HT1080 (cell line): ENCODE measurements at regions not wholly inside any gene's neighbourhood (a gene's known extent, or its start where the extent isn't known, plus 50 kb on each side); places are given as distances from the start of the nearest gene placed in this dataset.
A peak's percentile ranks its signal among the peaks of the same experiment; 100 is the strongest.
"Not testable (repeated sequence)": the region's sequence is repeated elsewhere in the genome, so short reads cannot be mapped to it uniquely, and the experiment has no call there.

Experiments
- DNase-seq: peaks from one replicate; pipeline ENCODE4 v3.0.0-alpha.2; 2015; ENCODE audit warnings: low read depth

GRCh38 chr13:64480672-64481071 lies 2749.5 kb downstream of the PCDH9 start:
- no peak for DNase-seq

- DNase-seq: no peak
These were observed 2749.9 kb downstream of the PCDH9 start for GRCh38 chr13:64480211-64480610.

- DNase-seq: no peak
These were observed 2753.0 kb downstream of the PCDH9 start for GRCh38 chr13:64477146-64477545.

- DNase-seq: not testable (repeated sequence)
These were observed 2754.0 kb downstream of the PCDH9 start for GRCh38 chr13:64476041-64476568.

- peak; percentile 52 for DNase-seq
These were observed 2758.2 kb downstream of the PCDH9 start for GRCh38 chr13:64471916-64472315.

GRCh38 chr13:64470751-64471150 lies 2759.4 kb downstream of the PCDH9 start:
- no peak for DNase-seq

- DNase-seq: no peak
These were observed 2770.4 kb downstream of the PCDH9 start for GRCh38 chr13:64459778-64460177.

- no peak for DNase-seq
These were observed 2772.2 kb downstream of the PCDH9 start for GRCh38 chr13:64457976-64458375.

- DNase-seq: no peak
These were observed 2775.0 kb downstream of the PCDH9 start for GRCh38 chr13:64455124-64455523.

- DNase-seq: peak; percentile 4
These were observed 2776.3 kb downstream of the PCDH9 start for GRCh38 chr13:64453831-64454230.

- DNase-seq: no peak
These were observed 2783.8 kb downstream of the PCDH9 start for GRCh38 chr13:64446372-64446771.

- DNase-seq: no peak
These were observed 2788.4 kb downstream of the PCDH9 start for GRCh38 chr13:64441740-64442139.

- no peak for DNase-seq
These were observed 2792.1 kb downstream of the PCDH9 start for GRCh38 chr13:64438084-64438483.

- DNase-seq: no peak
These were observed 2800.4 kb downstream of the PCDH9 start for GRCh38 chr13:64429691-64430090.

GRCh38 chr13:64428196-64428595 lies 2801.9 kb downstream of the PCDH9 start:
- peak; percentile 7 for DNase-seq

GRCh38 chr13:64423467-64423866 lies 2806.7 kb downstream of the PCDH9 start:
- no peak for DNase-seq

- no peak for DNase-seq
These were observed 2810.0 kb downstream of the PCDH9 start for GRCh38 chr13:64420181-64420580.

GRCh38 chr13:64417581-64417980 lies 2812.6 kb downstream of the PCDH9 start:
- DNase-seq: no peak

- no peak for DNase-seq
These were observed 2815.8 kb downstream of the PCDH9 start for GRCh38 chr13:64414381-64414780.

- no peak for DNase-seq
These were observed 2816.6 kb downstream of the PCDH9 start for GRCh38 chr13:64413529-64413928.

GRCh38 chr13:64410276-64411053 lies 2819.7 kb downstream of the PCDH9 start:
- DNase-seq: no peak

GRCh38 chr13:64397701-64398100 lies 2832.4 kb downstream of the PCDH9 start:
- peak; percentile 12 for DNase-seq

- DNase-seq: no peak
These were observed 2852.5 kb downstream of the PCDH9 start for GRCh38 chr13:64377606-64378005.
